SK-N-MC (cell line): ENCODE measurements at regions not wholly inside any gene's neighbourhood (a gene's known extent, or its start where the extent isn't known, plus 50 kb on each side); places are given as distances from the start of the nearest gene placed in this dataset.

Experiments
- DNase-seq: peaks from one replicate; pipeline ENCODE4 v3.0.0-alpha.2; 2011; ENCODE audit warnings: low read depth, low spot score
- H3K27ac ChIP-seq: fragments of 200-600 bp; sonication (generic); 2 replicates; pipeline ENCODE4 v1.5.1; 2016; ENCODE audit warnings: mixed run types
- H3K36me3 ChIP-seq: fragments of 200-600 bp; sonication (generic); 2 replicates; pipeline ENCODE4 v1.6.1; 2017; ENCODE audit warnings: antibody characterized with exemption, low read length, mixed read lengths; ENCODE audit not compliant: insufficient read depth
- H3K4me3 ChIP-seq: fragments of 200-600 bp; sonication (generic); 2 replicates; pipeline ENCODE4 v1.5.1; 2016
- H3K9ac ChIP-seq: fragments of 200-600 bp; sonication (generic); 2 replicates; pipeline ENCODE4 v1.8.0; 2017; ENCODE audit warnings: mixed run types, mixed read lengths; ENCODE audit not compliant: insufficient read length
- H3K9me3 ChIP-seq: fragments of 200-600 bp; sonication (generic); 2 replicates; pipeline ENCODE4 v1.6.1; 2017; ENCODE audit warnings: low read depth, mild to moderate bottlenecking, antibody characterized with exemption, low read length, moderate library complexity, mixed read lengths
- EZH2 ChIP-seq: fragments of 200-600 bp; sonication (generic); IDR thresholded peaks from one replicate; pipeline ENCODE4 v1.6.1; 2017; ENCODE audit warnings: antibody characterized with exemption
- FOXP2 ChIP-seq: optimal IDR thresholded peaks from 2 replicates; pipeline ENCODE3; 2011; ENCODE audit warnings: mild to moderate bottlenecking, moderate library complexity; ENCODE audit not compliant: insufficient read depth; ENCODE audit errors: extremely low read length, control extremely low read depth
- POLR2AphosphoS5 ChIP-seq: IDR thresholded peaks from 2 replicates; pipeline ENCODE4 v1.6.1; 2012; ENCODE audit warnings: mild to moderate bottlenecking, low read depth, low read length, borderline replicate concordance

- TF ChIP-seq EZH2 (no peak), POLR2AphosphoS5 (no peak), FOXP2 (no peak)
- no peaks in the 10 kb centered on the region for H3K36me3 ChIP-seq
- no peak for DNase-seq
- no peak overlapping the region for H3K27ac ChIP-seq
- H3K4me3 ChIP-seq: no peak overlapping the region
- no peaks in the 10 kb centered on the region for H3K9me3 ChIP-seq
- H3K9ac ChIP-seq: no peak overlapping the region
Measured at GRCh38 chr21:35909456-35910223, 150.7 kb downstream of the SETD4 start.

DNA sequence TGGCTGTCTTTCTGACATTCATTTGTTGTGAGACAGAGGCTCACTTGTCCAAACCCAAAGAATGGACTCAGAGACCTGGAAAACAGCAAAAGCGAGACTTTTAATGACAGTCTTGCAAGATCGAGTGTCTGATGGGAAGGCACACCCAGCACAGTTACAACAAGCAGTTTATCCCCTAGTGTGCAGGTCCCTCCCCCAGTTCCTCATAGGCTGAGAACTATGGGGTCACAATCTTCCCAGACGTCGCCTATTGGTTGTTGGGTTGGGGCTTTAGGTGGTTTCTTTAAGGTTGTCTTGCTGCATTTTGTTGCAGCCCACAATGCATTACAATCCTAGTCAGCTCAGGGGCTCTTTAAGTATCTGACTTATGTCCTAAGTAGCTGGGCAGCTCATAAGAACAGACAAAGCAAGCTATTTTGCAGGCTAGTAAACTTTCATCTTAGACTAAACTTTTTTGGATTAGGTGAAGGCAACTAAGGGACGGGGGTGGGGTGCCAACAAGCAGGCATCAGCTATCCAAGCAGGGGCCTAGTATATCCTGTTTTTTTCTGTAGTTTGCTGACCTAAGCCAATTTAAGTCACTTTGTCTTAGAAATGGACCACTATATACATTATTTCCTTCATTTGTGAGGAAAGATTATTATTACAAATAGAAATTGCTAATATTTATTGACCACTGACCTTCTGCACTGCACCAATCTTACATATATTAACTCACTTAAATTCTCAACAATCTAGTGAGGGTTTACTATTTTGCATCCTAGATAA, 151.8 kb downstream of the SETD4 start:
- no peak overlapping the region for H3K27ac ChIP-seq
- no peak for TF ChIP-seq POLR2AphosphoS5
- TF ChIP-seq EZH2: no peak
- TF ChIP-seq FOXP2: no peak
- H3K36me3 ChIP-seq: no peaks in the 10 kb centered on the region
- no peak overlapping the region for H3K9ac ChIP-seq
- no peaks in the 10 kb centered on the region for H3K9me3 ChIP-seq
- no peak overlapping the region for H3K4me3 ChIP-seq
- no peak for DNase-seq

DNA sequence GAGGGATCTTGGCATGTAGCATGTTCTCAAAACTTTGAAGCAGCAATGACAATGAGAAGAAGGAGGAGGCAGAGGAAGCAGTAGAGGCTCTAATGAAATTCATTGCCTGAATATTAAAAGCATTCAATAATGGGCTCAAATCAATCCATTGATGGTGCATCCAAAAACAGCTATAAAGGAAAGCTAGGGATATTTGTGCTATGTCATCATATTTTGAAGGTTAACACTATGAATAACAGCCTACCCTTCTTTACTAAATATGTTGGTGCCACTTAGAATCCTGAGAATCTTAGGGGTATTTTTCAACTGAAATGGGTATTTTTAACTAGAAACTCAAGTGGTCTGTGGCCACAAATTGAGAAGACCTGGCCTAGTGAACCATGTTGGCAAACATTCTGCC, 153.7 kb downstream of the SETD4 start:
- no peak overlapping the region for H3K4me3 ChIP-seq
- no peak for TF ChIP-seq FOXP2
- no peak for TF ChIP-seq EZH2
- no peak for TF ChIP-seq POLR2AphosphoS5
- H3K27ac ChIP-seq: no peak overlapping the region
- no peak overlapping the region for H3K9ac ChIP-seq
- H3K36me3 ChIP-seq: no peaks in the 10 kb centered on the region
- DNase-seq: no peak
- H3K9me3 ChIP-seq: no peaks in the 10 kb centered on the region

DNA sequence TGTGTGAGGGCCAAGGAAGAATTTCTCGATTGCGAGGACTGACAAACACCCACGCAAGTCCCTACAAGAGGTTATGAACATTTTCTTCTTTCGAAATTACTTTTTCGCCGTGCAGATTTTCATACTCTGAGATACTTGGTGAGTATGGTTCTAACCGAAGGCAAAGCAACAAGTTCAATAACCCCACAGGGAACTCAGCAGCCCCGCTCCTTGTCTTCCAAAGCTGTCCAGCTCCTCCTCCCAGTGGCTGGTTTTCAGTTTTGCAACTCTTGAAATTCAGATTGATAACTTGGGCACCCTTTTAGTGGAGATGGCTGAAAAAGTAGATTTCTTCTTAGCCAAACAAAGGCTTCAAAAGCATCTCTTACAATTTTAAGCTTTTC, 154.4 kb downstream of the SETD4 start:
- no peaks in the 10 kb centered on the region for H3K36me3 ChIP-seq
- H3K27ac ChIP-seq: no peak overlapping the region

GRCh38 chr21:35905096-35905962, 155.0 kb downstream of the SETD4 start:
- no peak overlapping the region for H3K4me3 ChIP-seq
- TF ChIP-seq FOXP2 (no peak), POLR2AphosphoS5 (no peak)
- DNase-seq: no peak

More for the DNA sequence above, 154.4 kb downstream of the SETD4 start:
- no peak overlapping the region for H3K4me3 ChIP-seq
- H3K9ac ChIP-seq: no peak overlapping the region
- TF ChIP-seq EZH2 (no peak), FOXP2 (no peak), POLR2AphosphoS5 (no peak)
- no peak for DNase-seq
- no peaks in the 10 kb centered on the region for H3K9me3 ChIP-seq

DNA sequence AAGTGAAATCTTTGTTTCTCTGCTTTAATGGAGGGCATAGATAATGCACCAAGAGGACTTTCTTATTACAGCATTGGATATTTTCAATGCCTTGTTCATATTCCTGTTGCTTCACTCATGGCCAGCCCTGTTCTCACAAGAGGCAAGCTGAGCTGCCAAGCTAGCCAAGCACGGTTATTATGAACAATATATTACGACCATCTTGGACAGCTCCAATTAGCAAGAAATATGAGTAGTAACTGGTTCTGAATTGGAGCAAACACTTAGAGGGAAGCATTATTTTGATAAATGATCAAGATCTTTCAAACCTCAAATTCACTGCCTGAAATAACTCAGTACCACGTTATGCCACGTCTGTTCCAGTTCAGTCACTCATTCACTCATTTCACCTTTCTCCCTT, 159.8 kb downstream of the SETD4 start:
- H3K9ac ChIP-seq: no peak overlapping the region
- TF ChIP-seq POLR2AphosphoS5: no peak
- TF ChIP-seq EZH2: no peak
- TF ChIP-seq FOXP2: no peak
- H3K9me3 ChIP-seq: no peaks in the 10 kb centered on the region
- H3K36me3 ChIP-seq: no peaks in the 10 kb centered on the region
- no peak overlapping the region for H3K4me3 ChIP-seq
- no peak for DNase-seq
- no peak overlapping the region for H3K27ac ChIP-seq

More at GRCh38 chr21:35905096-35905962, 155.0 kb downstream of the SETD4 start:
- no peaks in the 10 kb centered on the region for H3K36me3 ChIP-seq
- H3K27ac ChIP-seq: no peak overlapping the region
- no peaks in the 10 kb centered on the region for H3K9me3 ChIP-seq
- H3K9ac ChIP-seq: no peak overlapping the region

GRCh38 chr21:35896060-35896459, 164.3 kb downstream of the SETD4 start:
- Histone ChIP-seq H3K4me3 (no peak overlapping the region), H3K9me3 (no peaks in the 10 kb centered on the region), H3K36me3 (no peaks in the 10 kb centered on the region), H3K27ac (no peak overlapping the region), H3K9ac (no peak overlapping the region)
- no peak for DNase-seq
- TF ChIP-seq POLR2AphosphoS5: no peak
- no peak for TF ChIP-seq EZH2
- TF ChIP-seq FOXP2: no peak

DNA sequence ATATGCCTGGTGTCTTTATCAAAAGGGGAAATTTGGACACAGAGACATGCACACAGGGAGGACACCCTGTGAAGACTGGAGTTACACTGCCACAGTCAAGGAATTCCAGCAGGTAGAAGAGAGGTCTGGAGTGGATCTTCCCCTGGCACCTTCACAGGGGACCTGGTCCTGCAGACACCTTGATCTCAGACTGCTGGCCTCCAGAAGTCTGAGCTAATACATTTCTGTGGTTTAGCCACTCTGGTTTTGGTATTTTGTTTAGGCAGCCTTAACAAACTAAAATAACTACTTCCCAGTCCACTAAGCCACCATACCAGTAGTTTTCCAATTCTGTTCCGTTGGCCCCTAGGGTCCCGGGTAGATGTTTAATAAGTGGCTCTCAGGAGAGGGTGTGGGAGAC, 164.7 kb downstream of the SETD4 start:
- Histone ChIP-seq H3K27ac (no peak overlapping the region), H3K9ac (no peak overlapping the region), H3K9me3 (no peaks in the 10 kb centered on the region), H3K4me3 (no peak overlapping the region), H3K36me3 (no peaks in the 10 kb centered on the region)
- no peak for DNase-seq
- TF ChIP-seq EZH2 (no peak), POLR2AphosphoS5 (no peak), FOXP2 (no peak)
